ENCODE measurements at regions not wholly inside any gene's neighbourhood (a gene's known extent, or its start where the extent isn't known, plus 50 kb on each side); places are given as distances from the start of the nearest gene placed in this dataset.

GRCh38 chr17:5881849-5882248 lies 188.3 kb upstream of the WSCD1 start:
- Histone ChIP-seq H3K9me3 (no peaks in the 10 kb centered on the region), H3K4me3 (replicated peaks in 1 of 3) (no peak overlapping the region), H3K27me3 (no peaks in the 10 kb centered on the region), H3K36me3 (no peaks in the 10 kb centered on the region), H3K4me1 (no peaks in the 10 kb centered on the region), H3K27ac (no peak overlapping the region)
- intact Hi-C loops (cut with DNase I): no loop called here
- no peak for DNase-seq
- WGBS, 2 donors: 77 to 84% methylated on average over 6 of the region's 6 CpGs
- TF ChIP-seq CTCF (IDR thresholded peaks at IDR 0.05): no peak

- Histone ChIP-seq H3K4me1 (no peaks in the 10 kb centered on the region), H3K9me3 (no peaks in the 10 kb centered on the region), H3K27me3 (no peaks in the 10 kb centered on the region), H3K4me3 (replicated peaks in 1 of 3) (no peak overlapping the region), H3K36me3 (no peaks in the 10 kb centered on the region), H3K27ac (no peak overlapping the region)
- 72 to 77% methylated on average over 13 of the region's 13 CpGs for WGBS, 2 donors
- intact Hi-C loops (cut with DNase I): no loop called here
- no peak for DNase-seq
- TF ChIP-seq POLR2A (IDR thresholded peaks at IDR 0.05): no peak
Measured at GRCh38 chr17:5883775-5884665, 186.2 kb upstream of the WSCD1 start.

- 82 to 96% methylated on average over 4 of the region's 4 CpGs for WGBS, 2 donors
- no peaks in the 10 kb centered on the region for H3K27me3 ChIP-seq
- intact Hi-C loops (cut with DNase I): no loop called here
Measured at GRCh38 chr17:5885336-5885735, 184.8 kb upstream of the WSCD1 start.

GRCh38 chr17:5888811-5889210 lies 181.4 kb upstream of the WSCD1 start:
- DNase-seq: no peak
- Histone ChIP-seq H3K4me3 (replicated peaks in 1 of 3) (no peak overlapping the region), H3K36me3 (no peaks in the 10 kb centered on the region), H3K4me1 (no peaks in the 10 kb centered on the region), H3K27me3 (no peaks in the 10 kb centered on the region), H3K27ac (no peak overlapping the region), H3K9me3 (no peaks in the 10 kb centered on the region)
- intact Hi-C loops (cut with DNase I): no loop called here
- WGBS, 2 donors: 61 to 63% methylated on average over 2 of the region's 2 CpGs
- TF ChIP-seq CTCF (IDR thresholded peaks at IDR 0.05) (no peak), POLR2A (IDR thresholded peaks at IDR 0.05) (no peak)

More at GRCh38 chr17:5885336-5885735, 184.8 kb upstream of the WSCD1 start:
- DNase-seq: no peak
- Histone ChIP-seq H3K9me3 (no peaks in the 10 kb centered on the region), H3K4me1 (no peaks in the 10 kb centered on the region), H3K36me3 (no peaks in the 10 kb centered on the region), H3K27ac (no peak overlapping the region), H3K4me3 (replicated peaks in 1 of 3) (no peak overlapping the region)
- TF ChIP-seq CTCF (IDR thresholded peaks at IDR 0.05): no peak
- no peak for TF ChIP-seq POLR2A (IDR thresholded peaks at IDR 0.05)

GRCh38 chr17:5892921-5893675 lies 177.1 kb upstream of the WSCD1 start:
- Histone ChIP-seq H3K9me3 (no peaks in the 10 kb centered on the region), H3K4me1 (no peaks in the 10 kb centered on the region), H3K36me3 (no peaks in the 10 kb centered on the region), H3K27ac (no peak overlapping the region), H3K4me3 (replicated peaks in 1 of 3) (no peak overlapping the region), H3K27me3 (no peaks in the 10 kb centered on the region)
- no peak for DNase-seq
- 49 to 67% methylated on average over 3 of the region's 3 CpGs for WGBS, 2 donors
- TF ChIP-seq POLR2A (IDR thresholded peaks at IDR 0.05) (no peak), CTCF (IDR thresholded peaks at IDR 0.05) (no peak)
- intact Hi-C loops (cut with DNase I): no loop called here
